NCI-H2227 (cell line): ENCODE measurements at regions not wholly inside any gene's neighbourhood (a gene's known extent, or its start where the extent isn't known, plus 50 kb on each side); places are given as distances from the start of the nearest gene placed in this dataset.

Source experiments
- DNase-seq: peaks from one replicate; lab custom pipeline; 2025; ENCODE audit not compliant: unreplicated experiment; lab: John Stamatoyannopoulos, UW

- no peak for DNase-seq
Observed at GRCh38 chr2:226063704-226064440, 664.4 kb downstream of the NYAP2 start.

GRCh38 chr2:226059961-226060627, 660.6 kb downstream of the NYAP2 start:
- no peak for DNase-seq

DNA sequence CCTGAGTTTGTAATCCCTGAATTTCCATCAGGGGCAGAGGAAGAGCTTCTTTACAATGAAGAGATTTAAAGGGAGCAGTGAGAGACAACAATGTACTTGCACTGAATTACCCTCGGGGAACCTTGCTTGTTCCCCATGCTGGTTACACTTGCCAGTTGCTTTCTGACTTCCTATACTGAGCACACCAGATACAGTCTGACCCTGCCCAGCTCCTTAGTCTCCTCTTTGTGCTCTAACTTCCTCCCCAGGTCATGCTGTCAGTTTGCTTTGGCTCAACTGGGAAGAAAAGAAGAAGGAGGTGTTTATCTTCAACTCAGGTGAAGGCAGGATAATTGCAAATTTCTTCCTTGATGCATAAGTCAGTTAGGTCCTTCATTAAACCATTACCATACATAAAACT, 658.4 kb downstream of the NYAP2 start:
- DNase-seq, result no peak

DNA sequence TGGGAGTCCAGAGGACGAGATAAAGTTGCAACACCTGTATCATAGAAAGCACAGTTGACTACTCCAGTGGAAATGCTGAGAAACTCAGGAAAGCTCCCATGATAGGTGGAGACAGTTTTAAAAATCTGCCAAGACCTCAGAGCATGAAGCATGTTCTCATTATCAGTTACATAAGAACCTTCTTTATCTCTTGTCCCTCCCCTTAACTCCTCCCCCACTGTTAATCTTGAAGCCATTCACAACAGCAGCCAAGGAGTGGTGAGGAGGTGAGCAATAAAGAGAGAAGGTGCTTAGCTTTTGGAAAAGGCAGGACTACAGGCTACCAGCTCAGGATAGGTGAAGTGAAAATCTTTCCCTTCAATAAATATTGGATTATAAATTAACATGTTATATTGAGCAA, 657.9 kb downstream of the NYAP2 start:
- DNase-seq, result no peak

DNA sequence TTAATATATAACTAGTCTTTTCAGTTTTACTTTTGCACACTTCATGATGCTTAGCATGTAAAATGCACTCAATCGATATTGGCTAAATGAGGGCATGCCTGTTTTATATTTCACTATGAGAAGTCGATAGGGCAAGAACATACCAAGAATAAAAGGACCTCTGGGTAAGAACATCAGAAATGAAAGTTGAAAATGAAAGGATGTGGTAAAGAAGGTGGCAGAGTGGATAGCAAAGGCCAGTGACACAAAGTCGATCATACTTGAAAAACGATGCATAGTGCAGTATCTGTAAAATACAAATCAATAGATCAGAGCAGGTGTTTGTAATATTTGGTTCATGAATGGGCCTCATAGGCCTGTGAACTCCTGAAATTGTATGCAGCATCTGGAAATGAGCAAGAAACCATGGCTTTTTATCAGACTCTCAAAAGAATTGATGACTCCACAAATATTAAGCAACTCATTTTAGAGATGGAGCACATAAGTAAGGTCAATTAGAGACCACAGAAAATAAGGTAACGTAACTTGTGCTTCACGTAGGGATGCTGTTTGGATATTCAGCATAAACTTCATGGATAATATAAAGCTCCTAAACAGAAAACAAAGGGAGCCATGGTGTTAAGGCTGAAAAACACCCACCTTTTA, 653.4 kb downstream of the NYAP2 start:
- DNase-seq, result no peak

DNA sequence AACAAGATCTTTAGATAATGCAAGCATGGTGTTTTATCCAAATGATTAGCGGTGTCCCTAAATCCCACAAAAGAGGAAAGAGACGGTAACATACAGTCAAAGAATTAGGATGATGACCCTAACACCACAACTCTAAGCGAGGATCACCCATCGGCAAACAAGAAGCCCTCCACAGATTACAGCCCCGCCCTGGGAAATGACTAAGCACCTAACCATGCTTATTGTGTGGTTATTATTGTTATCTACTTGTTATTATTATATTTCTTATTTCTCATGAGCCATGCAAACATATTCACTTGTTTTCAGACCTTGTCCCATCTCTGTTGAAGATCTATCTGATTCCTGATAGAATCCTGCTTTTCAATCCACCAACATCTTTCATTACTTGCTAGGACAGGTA, 651.3 kb downstream of the NYAP2 start:
- no peak for DNase-seq

DNA sequence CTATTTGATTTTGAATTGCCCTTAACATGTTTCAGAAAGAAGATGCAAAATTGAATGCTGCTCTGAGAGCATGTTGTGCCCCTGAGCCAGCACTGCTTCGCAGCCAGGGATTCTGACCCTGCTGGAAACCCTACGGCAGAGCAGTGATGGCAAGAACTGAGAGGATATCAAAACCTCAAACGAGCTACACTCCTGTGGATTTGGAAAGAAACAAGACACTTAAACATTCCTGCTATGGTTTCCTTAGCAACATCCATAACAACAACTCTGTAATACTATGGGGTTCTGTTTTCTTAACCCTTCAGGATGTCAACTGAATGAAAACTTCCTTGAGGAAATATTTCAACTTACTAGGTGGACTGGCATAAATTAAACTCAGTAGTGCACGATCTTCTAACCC, 649.1 kb downstream of the NYAP2 start:
- DNase-seq, result no peak

- DNase-seq, result no peak
Observed at GRCh38 chr2:226045080-226045479, 645.6 kb downstream of the NYAP2 start.

DNA sequence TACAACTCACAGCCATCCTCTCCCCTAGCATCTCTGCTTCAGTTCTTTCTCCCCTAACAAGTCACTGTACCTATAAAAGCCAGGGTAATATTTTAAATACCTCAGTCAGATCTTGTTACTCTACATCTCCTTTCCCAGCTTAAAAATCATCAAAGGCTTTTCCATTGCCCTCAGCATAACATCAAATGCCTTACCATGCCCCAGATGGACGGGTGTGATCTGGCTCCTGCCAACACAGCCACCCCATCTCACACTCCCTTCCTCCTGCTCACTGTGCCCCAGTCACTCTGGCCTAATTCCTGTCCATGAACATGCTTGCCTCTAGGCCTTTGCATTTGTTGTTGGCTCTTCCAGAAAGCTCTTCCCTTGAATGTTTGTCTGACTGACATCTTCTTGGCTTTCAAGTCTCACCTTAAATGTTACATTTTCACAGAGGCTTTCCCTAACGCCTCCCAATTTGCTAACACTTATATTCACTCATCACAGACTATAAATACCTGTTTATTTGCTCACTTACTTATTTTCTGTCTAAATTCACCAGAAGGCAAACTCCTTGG, 640.9 kb downstream of the NYAP2 start:
- no peak for DNase-seq

- no peak for DNase-seq
Observed at GRCh38 chr2:226037526-226037925, 638.0 kb downstream of the NYAP2 start.

GRCh38 chr2:226031647-226032501, 632.4 kb downstream of the NYAP2 start:
- no peak for DNase-seq

GRCh38 chr2:226030788-226031646, 631.5 kb downstream of the NYAP2 start:
- peak; percentile 58 for DNase-seq

DNA sequence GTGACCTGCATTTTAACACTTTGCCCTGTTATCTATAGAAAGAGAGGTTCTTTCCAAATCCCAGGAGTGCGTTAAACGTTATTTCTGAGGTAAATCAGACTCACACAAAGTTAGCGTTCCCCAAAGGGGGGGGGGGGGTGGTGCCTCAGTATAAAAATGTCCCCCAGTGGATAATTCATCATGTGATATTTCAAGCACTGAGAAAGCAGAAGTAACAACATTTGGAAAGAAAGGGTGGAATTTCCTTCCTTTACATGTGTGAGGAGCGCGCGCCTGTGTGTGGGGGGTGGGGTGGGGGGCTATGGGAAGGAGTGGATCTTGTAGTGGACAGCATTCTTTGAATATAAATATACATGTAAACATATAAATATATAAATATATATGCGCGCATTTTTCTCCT, 630.9 kb downstream of the NYAP2 start:
- no peak for DNase-seq

DNA sequence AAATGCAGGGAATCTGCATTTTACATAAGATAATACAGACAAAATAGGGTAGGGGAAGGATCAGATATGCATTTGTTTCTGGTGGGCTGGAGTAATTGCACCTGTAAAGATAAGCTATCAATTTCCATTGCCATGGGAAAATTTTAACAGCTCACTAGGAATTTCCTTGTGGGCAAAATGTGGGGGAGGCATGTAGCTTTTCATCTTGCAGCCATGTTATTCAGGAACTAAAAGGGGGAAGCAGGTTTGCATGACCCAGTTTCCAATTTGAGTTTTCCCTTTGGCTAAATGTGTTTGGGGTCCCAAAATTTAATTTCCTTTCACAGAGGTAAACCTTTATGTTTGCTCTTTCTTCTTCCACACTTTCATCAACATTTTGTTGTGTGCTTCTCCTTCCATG, 624.4 kb downstream of the NYAP2 start:
- no peak for DNase-seq

- DNase-seq, result no peak
Observed at GRCh38 chr2:226023383-226023782, 623.9 kb downstream of the NYAP2 start.

- DNase-seq, result no peak
Observed at GRCh38 chr2:226020956-226021355, 621.4 kb downstream of the NYAP2 start.

DNA sequence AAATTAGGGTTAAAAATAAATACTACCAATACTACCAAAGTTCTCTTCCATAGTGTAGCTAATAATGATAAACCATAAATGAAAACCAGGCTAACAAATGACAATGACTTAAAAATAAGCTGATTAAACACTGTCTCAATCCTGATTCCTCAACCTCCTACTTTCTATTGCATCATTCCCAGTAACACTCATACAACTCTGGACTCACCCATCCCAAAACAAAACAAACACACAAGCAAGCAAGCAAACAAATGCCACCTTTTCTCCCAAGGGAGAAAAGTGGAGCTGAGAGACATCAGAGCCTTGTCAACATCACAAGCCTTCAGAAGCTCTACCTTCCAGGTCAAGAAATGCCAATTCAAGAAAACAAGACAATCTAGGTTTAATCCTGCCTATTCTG, 620.7 kb downstream of the NYAP2 start:
- no peak for DNase-seq

DNA sequence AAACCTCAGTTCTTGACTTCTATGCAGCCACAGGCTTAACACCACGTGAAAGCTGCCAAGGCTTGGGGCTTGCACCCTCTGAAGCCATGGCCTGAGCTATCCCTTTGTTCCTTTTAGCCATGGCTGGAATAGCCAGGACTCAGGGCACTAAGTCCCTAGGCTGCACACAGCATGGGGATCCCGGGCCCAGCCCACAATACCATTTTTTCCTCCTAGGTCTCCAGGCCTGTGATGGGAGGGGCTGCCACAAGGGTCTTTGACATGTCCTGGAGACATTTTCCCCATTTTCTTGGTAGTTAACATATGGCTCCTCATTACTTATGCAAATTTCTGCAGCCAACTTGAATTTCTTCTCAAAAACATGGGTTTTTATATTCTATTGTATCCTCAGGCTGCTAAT, 619.1 kb downstream of the NYAP2 start:
- DNase-seq, result no peak

DNA sequence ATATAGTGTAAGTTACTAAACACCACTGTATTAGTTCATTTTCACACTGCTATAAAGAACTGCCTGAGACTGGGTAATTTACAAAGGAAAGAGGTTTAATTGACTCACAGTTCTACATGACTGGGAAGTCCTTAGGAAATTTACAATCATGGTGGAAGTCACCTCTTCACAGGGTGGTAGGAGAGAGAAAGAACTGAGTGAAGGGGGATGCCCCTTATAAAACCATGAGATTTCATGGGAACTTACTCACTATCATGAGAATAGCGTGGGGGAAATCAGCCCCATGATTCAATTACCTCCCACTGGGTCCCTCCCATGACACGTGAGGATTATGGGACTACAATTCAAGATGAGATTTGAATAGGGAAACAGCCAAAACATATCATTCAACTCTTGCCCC, 618.0 kb downstream of the NYAP2 start:
- no peak for DNase-seq

GRCh38 chr2:226017107-226017506, 617.6 kb downstream of the NYAP2 start:
- DNase-seq, result no peak
